ENCODE measurements at regions not wholly inside any gene's neighbourhood (a gene's known extent, or its start where the extent isn't known, plus 50 kb on each side); places are given as distances from the start of the nearest gene placed in this dataset.

- no peak for DNase-seq
- Mint-ChIP-seq H3K27ac (ENCODE audit: unreplicated experiment) (no peak overlapping the region), H3K9me3 (ENCODE audit: unreplicated experiment) (no peaks in the 10 kb centered on the region), H3K4me3 (ENCODE audit: unreplicated experiment) (no peak overlapping the region), H3K4me1 (ENCODE audit: low read depth, unreplicated experiment) (no peaks in the 10 kb centered on the region), H3K36me3 (ENCODE audit: unreplicated experiment) (no peaks in the 10 kb centered on the region), H3K27me3 (ENCODE audit: unreplicated experiment) (no peaks in the 10 kb centered on the region)
- no peak for TF ChIP-seq CTCF (IDR thresholded peaks at IDR 0.05; ENCODE audit: partially characterized antibody, unreplicated experiment)
Observed at GRCh38 chr16:79929260-79929965, 328.9 kb upstream of the MAF start.

GRCh38 chr16:79928142-79928873, 327.8 kb upstream of the MAF start:
- Mint-ChIP-seq H3K4me3 (ENCODE audit: unreplicated experiment) (no peak overlapping the region), H3K9me3 (ENCODE audit: unreplicated experiment) (no peaks in the 10 kb centered on the region), H3K27me3 (ENCODE audit: unreplicated experiment) (no peaks in the 10 kb centered on the region), H3K4me1 (ENCODE audit: low read depth, unreplicated experiment) (no peaks in the 10 kb centered on the region), H3K36me3 (ENCODE audit: unreplicated experiment) (no peaks in the 10 kb centered on the region), H3K27ac (ENCODE audit: unreplicated experiment) (no peak overlapping the region)
- DNase-seq, result no peak
- TF ChIP-seq CTCF (IDR thresholded peaks at IDR 0.05; ENCODE audit: partially characterized antibody, unreplicated experiment), result no peak

- no peak for DNase-seq
- H3K36me3 Mint-ChIP-seq (ENCODE audit: unreplicated experiment), result no peaks in the 10 kb centered on the region
- no peaks in the 10 kb centered on the region for H3K9me3 Mint-ChIP-seq (ENCODE audit: unreplicated experiment)
- no peak overlapping the region for H3K27ac Mint-ChIP-seq (ENCODE audit: unreplicated experiment)
- no peaks in the 10 kb centered on the region for H3K27me3 Mint-ChIP-seq (ENCODE audit: unreplicated experiment)
- TF ChIP-seq CTCF (IDR thresholded peaks at IDR 0.05; ENCODE audit: partially characterized antibody, unreplicated experiment), result no peak
- H3K4me1 Mint-ChIP-seq (ENCODE audit: low read depth, unreplicated experiment), result no peaks in the 10 kb centered on the region
- no peak overlapping the region for H3K4me3 Mint-ChIP-seq (ENCODE audit: unreplicated experiment)
Observed at GRCh38 chr16:79926451-79927205, 326.1 kb upstream of the MAF start.

GRCh38 chr16:79923431-79923830, 322.9 kb upstream of the MAF start:
- peaks cover 2% of the 10 kb centered on the region for H3K27me3 Mint-ChIP-seq (ENCODE audit: unreplicated experiment)
- H3K9me3 Mint-ChIP-seq (ENCODE audit: unreplicated experiment), result peaks cover 2% of the 10 kb centered on the region
- no peak overlapping the region for H3K27ac Mint-ChIP-seq (ENCODE audit: unreplicated experiment)
- no peak for DNase-seq
- no peak overlapping the region for H3K4me3 Mint-ChIP-seq (ENCODE audit: unreplicated experiment)
- TF ChIP-seq CTCF (IDR thresholded peaks at IDR 0.05; ENCODE audit: partially characterized antibody, unreplicated experiment), result no peak
- no peaks in the 10 kb centered on the region for H3K36me3 Mint-ChIP-seq (ENCODE audit: unreplicated experiment)
- no peaks in the 10 kb centered on the region for H3K4me1 Mint-ChIP-seq (ENCODE audit: low read depth, unreplicated experiment)

All from glutamatergic neuron (in vitro differentiated cells).